ENCODE measurements at regions not wholly inside any gene's neighbourhood (a gene's known extent, or its start where the extent isn't known, plus 50 kb on each side); places are given as distances from the start of the nearest gene placed in this dataset.
"Not testable (repeated sequence)": the region's sequence is repeated elsewhere in the genome, so short reads cannot be mapped to it uniquely, and the experiment has no call there.

DNA sequence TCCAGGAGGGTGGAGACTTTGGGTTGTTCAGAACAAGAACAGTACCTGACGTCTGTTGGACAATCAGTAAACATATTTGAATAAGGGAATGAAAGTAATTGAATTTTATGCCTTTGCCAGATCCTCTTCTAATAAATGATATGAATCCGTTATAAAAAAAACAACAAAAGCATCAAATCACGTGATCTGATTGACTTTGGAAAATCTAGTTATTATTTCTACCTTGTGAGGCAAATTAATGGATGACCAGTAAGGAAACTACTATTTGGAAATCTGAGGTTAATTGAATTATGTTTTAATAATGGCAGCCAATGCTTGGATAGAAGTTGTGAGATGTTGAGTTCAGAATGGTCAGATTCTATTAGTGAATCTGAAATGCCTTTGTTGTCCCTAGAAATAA lies 399.5 kb downstream of the TFAP2B start:
- TF ChIP-seq, protein P1, sequence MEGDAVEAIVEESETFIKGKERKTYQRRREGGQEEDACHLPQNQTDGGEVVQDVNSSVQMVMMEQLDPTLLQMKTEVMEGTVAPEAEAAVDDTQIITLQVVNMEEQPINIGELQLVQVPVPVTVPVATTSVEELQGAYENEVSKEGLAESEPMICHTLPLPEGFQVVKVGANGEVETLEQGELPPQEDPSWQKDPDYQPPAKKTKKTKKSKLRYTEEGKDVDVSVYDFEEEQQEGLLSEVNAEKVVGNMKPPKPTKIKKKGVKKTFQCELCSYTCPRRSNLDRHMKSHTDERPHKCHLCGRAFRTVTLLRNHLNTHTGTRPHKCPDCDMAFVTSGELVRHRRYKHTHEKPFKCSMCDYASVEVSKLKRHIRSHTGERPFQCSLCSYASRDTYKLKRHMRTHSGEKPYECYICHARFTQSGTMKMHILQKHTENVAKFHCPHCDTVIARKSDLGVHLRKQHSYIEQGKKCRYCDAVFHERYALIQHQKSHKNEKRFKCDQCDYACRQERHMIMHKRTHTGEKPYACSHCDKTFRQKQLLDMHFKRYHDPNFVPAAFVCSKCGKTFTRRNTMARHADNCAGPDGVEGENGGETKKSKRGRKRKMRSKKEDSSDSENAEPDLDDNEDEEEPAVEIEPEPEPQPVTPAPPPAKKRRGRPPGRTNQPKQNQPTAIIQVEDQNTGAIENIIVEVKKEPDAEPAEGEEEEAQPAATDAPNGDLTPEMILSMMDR (IDR thresholded peaks at IDR 0.05; ENCODE audit: low read depth, low read length), result no peak
- no peak for DNase-seq (ENCODE audit: low read depth in 2 of 2)
- H3K4me3 ChIP-seq (replicated peaks in 1 of 2; ENCODE audit: low read depth in 2 of 2, low read length in 2 of 2), result no peak overlapping the region

GRCh38 chr6:51224580-51225240 lies 406.0 kb downstream of the TFAP2B start:
- not testable (repeated sequence) for H3K4me3 ChIP-seq (replicated peaks in 1 of 2; ENCODE audit: low read depth in 2 of 2, low read length in 2 of 2); DNase-seq (ENCODE audit: low read depth in 2 of 2)

DNA sequence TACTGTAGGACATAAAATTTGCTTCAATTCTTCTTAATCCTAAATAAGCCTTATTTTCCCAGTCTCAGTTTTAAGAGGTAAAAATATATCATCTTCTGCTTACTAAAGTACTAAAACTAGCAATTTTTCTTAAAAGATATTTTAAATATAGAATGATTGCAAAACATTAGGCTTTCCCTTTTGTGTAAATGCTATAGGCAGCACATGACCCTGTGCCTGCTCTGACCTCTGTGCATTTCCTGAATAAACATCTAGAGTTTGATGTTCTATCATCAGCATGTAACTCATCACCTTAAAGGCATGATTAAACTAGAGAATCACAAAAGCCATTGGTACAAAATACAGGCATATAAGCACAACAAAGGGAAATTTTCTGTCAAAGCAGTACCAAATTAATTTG lies 422.7 kb downstream of the TFAP2B start:
- TF ChIP-seq, protein P1 (IDR thresholded peaks at IDR 0.05; ENCODE audit: low read depth, low read length), result no peak

GRCh38 chr6:51249798-51250197 lies 431.1 kb downstream of the TFAP2B start:
- DNase-seq (ENCODE audit: low read depth in 2 of 2), result no peak
- H3K4me3 ChIP-seq (replicated peaks in 1 of 2; ENCODE audit: low read depth in 2 of 2, low read length in 2 of 2), result no peak overlapping the region
- TF ChIP-seq, protein P1 (IDR thresholded peaks at IDR 0.05; ENCODE audit: low read depth, low read length), result no peak

More for the DNA sequence above, 422.7 kb downstream of the TFAP2B start:
- DNase-seq (ENCODE audit: low read depth in 2 of 2), result no peak
- H3K4me3 ChIP-seq (replicated peaks in 1 of 2; ENCODE audit: low read depth in 2 of 2, low read length in 2 of 2), result no peak overlapping the region

DNA sequence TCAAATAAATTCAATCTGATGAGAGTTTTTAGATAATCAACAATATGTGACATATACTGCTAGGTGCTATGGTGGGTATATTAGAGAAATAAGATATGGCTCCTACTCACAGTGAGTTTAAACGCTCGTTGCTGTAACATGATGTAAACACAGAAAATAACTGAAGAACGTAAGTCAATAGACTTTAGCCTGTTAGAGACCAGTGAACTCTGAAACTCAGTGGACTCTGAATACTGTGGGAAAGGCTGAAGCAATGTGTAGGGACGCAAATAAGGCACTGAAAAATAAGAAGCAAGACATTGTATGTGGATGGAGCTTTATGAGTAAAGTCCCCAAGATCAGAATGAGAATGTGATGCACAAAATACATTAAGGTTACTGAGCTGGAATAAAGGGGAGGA lies 431.6 kb downstream of the TFAP2B start:
- H3K4me3 ChIP-seq (replicated peaks in 1 of 2; ENCODE audit: low read depth in 2 of 2, low read length in 2 of 2), result no peak overlapping the region

DNA sequence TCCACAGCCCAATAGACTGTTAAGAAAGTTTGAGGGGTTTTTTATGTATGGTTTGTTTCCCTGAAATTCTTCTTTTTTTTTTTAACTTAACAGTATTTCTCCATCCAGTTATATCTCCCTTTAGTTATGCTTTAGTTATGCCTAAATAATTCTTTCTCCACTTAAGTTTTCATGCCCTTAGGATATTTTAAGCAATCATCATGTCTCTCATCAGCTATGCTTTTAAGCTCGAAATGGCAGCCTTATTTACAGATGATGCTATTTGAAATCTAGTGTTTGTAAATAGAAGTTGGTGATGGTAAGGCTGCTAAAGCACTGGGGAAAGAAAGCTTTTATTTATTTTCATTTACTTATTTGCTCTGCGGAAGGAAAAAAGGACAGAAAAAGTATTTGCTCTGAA lies 439.3 kb downstream of the TFAP2B start:
- TF ChIP-seq, protein P1 (IDR thresholded peaks at IDR 0.05; ENCODE audit: low read depth, low read length), result no peak
- H3K4me3 ChIP-seq (replicated peaks in 1 of 2; ENCODE audit: low read depth in 2 of 2, low read length in 2 of 2), result no peak overlapping the region

More for the DNA sequence above, 431.6 kb downstream of the TFAP2B start:
- no peak for DNase-seq (ENCODE audit: low read depth in 2 of 2)
- TF ChIP-seq, protein P1 (IDR thresholded peaks at IDR 0.05; ENCODE audit: low read depth, low read length), result no peak

GRCh38 chr6:51260003-51260402 lies 441.3 kb downstream of the TFAP2B start:
- no peak overlapping the region for H3K4me3 ChIP-seq (replicated peaks in 1 of 2; ENCODE audit: low read depth in 2 of 2, low read length in 2 of 2)
- TF ChIP-seq, protein P1 (IDR thresholded peaks at IDR 0.05; ENCODE audit: low read depth, low read length), result no peak

More for the DNA sequence above, 439.3 kb downstream of the TFAP2B start:
- no peak for DNase-seq (ENCODE audit: low read depth in 2 of 2)

More at GRCh38 chr6:51260003-51260402, 441.3 kb downstream of the TFAP2B start:
- no peak for DNase-seq (ENCODE audit: low read depth in 2 of 2)
